Myocyte (in vitro differentiated cells): ENCODE measurements at regions not wholly inside any gene's neighbourhood (a gene's known extent, or its start where the extent isn't known, plus 50 kb on each side); places are given as distances from the start of the nearest gene placed in this dataset.

Source experiments
- DNase-seq: peaks from one replicate; pipeline ENCODE4 v3.0.0-alpha.2; 2012; ENCODE audit warnings: low read depth

DNA sequence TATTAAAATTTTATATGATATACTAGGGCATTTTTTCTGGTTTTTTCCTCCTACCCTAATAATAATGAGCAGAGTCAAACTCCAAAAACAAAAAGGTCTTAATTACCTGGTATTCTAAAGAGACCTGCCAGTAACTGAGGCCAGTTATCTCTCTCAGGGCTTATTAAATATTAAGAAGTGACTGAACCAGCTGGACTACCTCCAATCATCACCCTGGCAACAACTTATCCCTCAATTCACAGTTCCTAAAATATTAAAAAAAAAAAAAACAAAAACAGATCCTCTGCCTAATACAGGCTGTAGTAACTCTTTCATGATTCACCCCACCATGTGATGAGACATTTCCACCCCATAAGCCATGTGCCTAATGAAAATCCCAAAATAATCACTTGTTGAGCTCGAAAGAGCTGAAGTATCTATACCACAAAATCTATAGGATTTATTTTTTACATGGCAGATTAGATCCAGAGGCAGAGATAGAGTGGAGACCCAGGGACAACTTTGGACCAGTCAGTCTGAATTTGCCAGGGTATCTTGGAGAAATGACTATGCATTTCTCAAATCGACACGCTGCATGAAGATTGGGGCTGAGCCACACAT lies 698.0 kb downstream of the FAT4 start:
- no peak for DNase-seq

DNA sequence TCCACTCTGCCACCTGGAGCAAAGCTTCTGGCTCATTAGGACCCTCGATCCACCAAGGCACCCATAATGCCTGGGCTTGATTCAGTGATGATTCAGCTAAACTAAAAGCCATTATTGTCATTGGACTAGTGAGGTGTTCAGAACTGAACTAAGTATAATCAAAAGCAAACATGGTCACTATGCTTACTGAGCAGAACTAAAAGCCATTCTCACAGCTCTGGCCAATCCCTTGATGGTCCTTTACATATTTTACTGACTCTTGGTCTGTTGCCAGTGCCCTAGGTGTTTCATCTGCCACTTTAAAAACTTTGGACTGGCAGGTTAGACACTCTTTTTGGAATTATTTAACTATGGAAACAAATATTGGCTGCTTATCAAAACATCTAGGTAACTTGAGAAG lies 703.5 kb downstream of the FAT4 start:
- no peak for DNase-seq

DNA sequence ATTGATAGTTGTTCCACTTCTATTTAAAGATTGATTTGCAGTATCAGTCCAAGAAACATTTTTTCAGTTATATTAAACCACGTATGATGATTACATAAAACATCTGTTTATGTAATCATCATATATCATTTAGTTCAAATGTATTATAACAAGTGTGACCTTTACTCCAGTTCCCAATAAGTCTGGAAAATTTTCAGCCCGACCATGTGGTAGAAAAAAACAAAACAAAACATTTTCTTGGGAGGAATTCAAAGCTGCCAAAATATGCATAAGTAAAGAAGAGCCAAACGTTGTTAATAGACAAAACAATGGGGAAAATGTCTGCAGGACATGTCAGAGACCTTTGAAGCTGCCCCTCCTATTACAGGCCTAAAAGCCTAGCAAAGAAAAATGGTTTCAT lies 709.1 kb downstream of the FAT4 start:
- peak; percentile 41 for DNase-seq

- no peak for DNase-seq
Observed at GRCh38 chr4:126027601-126028000, 712.8 kb downstream of the FAT4 start.

DNA sequence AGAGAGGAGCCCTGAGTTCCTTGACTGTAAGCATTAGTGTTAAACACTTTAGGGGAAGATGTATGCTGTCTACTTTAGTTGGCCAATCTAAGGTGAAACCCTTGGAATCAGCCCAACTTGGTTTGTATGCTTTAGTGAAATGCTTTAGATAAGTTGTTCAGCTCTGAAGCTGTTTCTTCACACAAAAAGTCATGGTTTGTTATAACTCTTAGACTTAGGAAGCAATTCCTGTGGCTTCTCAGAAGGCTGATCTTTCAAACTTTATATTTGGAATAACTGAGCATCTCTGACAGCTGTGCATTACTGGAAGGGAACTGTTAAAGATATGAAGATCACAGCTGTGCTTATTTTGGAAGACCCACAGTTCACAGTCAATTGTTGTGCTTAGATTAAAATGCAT lies 714.1 kb downstream of the FAT4 start:
- DNase-seq: peak; percentile 58

DNA sequence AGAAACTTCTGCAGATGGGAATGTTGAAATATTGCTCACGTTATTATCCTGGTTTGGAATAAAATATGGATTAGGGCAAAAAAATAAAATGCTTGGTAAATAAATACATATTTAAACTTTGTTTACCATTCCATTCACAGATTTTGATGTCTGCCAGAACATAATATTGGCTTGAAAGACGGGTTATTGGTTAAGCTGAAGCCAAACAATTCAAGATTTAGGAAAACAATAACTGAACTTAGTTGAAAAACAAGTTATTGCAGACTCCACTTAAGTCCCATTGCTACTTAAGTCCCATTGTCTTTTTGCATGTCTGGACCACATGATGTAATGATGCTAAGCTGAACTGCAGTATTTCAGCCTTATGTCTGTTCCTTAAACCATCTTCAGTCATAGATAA lies 722.5 kb downstream of the FAT4 start:
- DNase-seq: no peak

DNA sequence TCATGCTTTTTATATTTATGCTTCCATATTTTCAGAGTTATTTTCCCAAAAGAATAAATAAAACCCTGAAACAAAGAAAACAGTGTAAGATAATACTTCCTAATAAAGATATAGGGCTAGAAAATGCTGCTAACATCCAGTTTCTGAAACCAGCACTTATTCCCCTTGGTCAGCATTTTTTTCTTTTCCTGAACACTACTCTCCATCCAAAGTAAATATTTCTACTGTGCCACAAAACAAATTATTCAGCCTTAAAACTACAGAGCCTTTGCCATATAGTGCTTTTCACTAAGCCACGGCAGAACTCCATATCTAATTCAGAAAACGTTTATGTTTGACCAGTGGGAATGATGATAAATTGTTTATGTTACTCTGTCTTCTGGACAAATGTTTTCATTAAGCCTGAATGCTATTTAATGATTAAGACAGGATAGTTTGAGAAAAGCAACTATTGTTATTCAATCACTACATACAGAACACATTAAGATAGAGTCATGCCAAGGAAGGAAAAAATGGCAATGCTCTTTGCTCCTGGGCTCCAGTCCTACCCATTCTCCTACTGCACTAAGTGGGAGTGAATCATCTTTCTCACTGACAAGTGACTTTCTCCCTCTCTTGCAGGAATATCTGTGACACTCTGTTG lies 723.9 kb downstream of the FAT4 start:
- DNase-seq: no peak

DNA sequence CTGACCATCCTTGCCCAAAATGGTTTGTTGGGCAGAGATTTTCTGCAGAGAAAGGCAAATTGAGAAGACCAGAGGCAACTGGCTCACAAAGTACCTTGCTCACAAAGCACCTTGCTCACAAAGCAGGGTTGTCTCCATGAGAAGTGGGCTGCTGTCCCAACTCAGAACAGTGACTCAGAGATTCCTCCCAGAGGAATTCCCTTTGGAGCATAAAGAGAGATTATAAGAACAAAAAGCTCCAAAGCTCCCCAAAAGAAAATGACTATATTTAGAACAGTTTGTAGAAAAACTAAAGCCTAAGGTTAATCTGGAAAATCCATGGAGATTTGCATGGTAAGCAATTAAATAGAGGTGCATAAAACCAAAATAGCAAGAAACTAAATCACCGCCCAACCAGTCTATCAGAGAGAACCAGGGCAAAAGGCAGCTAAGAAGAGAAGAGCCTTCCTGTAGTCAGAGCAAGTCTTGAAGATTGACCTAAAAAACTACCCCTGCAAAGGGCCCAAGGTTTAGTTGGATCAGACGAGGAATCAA lies 731.4 kb downstream of the FAT4 start:
- DNase-seq: peak; percentile 40

GRCh38 chr4:126047114-126047513 lies 732.4 kb downstream of the FAT4 start:
- DNase-seq: no peak

GRCh38 chr4:126051689-126052424 lies 737.1 kb downstream of the FAT4 start:
- peak; percentile 89 for DNase-seq

GRCh38 chr4:126056116-126056650 lies 741.4 kb downstream of the FAT4 start:
- DNase-seq: no peak

- DNase-seq: no peak
Observed at GRCh38 chr4:126057371-126057770, 742.6 kb downstream of the FAT4 start.

GRCh38 chr4:126058596-126058995 lies 743.8 kb downstream of the FAT4 start:
- DNase-seq: peak; percentile 10

DNA sequence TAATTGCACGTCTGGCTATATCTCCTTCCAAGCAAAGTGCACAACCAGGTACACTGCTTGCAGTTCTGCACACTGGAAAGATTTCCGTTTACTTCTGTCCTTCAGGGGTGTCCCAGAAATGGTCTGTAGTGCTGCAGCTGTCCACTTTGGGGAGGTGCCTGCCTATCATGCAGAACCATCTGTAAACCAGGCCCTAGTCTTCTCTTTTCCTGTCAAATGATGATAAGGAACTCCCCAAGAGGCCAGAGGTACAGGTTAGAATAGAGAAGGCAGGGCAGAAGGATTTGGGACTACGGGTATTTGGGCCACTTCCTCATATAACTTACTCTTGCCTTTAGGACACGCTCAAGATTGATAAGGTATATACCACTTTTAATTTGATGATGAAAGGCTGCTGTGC lies 746.9 kb downstream of the FAT4 start:
- no peak for DNase-seq

DNA sequence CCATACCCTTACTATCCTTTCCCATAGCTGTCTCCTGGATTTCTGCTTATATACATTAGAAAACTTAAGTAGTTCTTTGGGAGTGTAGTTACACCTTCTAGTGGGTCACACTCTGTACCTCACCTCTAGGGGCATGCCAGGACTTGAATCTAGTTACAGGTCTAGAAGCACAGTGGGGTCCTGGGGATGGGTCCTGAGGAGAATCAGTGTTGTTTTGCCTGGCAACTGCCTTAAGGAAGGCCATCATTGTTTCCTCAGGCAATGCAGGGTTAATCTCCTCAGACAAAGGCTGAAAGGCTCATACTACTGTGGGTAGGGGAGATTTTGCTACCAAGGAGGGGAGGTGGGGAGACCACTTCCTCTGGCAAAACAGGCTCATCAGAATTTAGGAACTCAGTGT lies 750.3 kb downstream of the FAT4 start:
- DNase-seq: no peak

DNA sequence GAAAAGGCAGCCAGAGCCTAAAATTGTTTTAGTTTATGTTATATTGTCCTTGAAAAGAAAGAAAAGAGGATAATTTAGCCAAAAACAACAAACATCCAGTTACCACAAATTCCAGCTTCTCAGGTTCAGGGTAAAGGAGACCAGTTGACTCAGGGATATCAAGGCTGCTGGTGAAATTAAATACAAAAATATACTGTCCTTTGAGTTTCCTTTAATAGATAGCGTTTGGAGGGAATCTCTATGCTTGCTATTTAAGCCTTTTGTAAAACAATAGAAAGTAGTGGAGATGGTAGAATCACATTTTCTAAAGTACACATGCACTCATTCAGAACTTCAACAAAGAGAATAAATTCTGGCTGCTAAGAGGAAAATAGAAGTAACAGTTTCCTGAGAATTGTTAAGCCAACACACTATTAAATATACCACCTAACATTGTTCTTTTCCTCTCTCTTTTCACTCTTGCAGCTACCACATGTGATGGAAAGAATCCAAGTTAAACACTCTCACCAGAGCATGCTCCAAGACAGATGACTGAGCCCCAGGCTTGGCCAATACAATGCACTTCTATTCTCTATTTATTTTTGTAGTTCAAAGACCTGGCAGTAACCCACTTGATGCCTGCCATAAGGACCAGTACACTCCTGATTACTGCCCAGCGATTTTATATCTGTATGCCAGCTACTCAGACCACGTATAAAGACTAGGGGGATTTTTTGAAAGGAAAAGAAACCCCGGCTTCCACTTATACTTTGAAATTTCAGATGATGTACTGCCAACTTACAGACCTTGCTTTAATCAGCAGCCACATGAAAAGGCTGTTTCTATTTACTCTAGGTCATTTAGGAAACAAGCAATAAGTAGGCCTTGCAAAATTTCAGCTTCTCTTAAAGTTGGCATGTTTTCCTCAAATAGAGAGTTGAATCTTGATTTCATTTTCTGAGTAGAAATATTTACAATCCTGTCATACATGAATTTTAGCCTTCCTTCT lies 756.9 kb downstream of the FAT4 start:
- peak; percentile 65 for DNase-seq

- no peak for DNase-seq
Observed at GRCh38 chr4:126081336-126081735, 766.6 kb downstream of the FAT4 start.

DNA sequence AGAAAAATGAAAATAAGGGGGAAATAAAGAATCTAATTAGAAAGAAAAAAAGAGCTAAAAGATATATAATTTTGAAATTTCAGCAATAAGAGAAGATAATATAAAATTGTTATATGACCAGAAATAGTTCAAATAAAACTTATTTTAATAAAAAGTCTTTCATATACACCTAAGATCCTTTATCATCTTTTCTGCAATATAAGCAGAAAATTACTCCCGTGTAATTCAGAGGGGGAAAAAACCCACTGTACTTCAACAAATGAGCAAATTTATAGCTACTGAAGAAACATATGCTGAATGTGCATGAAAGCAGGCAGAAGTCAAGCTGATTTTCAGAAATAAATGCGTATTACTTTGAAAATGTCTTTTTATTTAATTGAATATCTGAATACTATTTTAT lies 771.3 kb downstream of the FAT4 start:
- no peak for DNase-seq

DNA sequence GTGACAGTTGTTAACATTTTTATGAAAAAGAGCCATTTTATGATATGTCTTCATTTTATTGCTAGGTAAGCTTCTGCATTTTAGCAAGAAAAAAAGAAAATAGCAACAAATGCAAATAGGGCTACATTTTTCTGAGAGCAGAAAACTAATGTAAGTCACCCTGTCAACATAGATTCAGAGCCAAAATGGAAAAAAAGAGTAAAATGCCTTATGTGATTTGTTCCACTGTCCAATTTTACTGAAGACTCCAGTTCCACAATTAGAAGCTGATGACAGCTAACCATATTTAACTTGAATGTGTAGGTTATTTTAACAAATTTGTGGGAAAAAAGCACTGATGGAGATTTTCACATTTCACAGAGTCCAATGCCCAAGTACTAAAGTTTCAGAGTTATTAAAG lies 772.3 kb downstream of the FAT4 start:
- DNase-seq: no peak

- DNase-seq: no peak
Observed at GRCh38 chr4:126097155-126097799, 782.5 kb downstream of the FAT4 start.
